Stomach (tissue), 8 donors: ENCODE measurements at regions not wholly inside any gene's neighbourhood (a gene's known extent, or its start where the extent isn't known, plus 50 kb on each side); places are given as distances from the start of the nearest gene placed in this dataset.
A peak's percentile ranks its signal among the peaks of the same experiment; 100 is the strongest.

Experiments used
- DNase-seq, 2 donors: peaks; one replicate each; pipeline versions ENCODE4 v3.0.0 to v3.0.0-alpha.2; 2013 to 2019
- H3K27ac ChIP-seq, 5 donors: fragments of 200-600 bp in 4 of 5; sonication (generic) in 4 of 5; one replicate each; pipeline ENCODE4 v1.5.1; 2013 to 2019; ENCODE audit warnings: mild to moderate bottlenecking in 1 of 5, moderate library complexity in 1 of 5
- H3K27me3 ChIP-seq, 3 donors: fragments of 200-600 bp; sonication (generic); one replicate each; pipeline ENCODE4 v1.5.1; 2017 to 2019; ENCODE audit warnings: mixed run types in 1 of 3
- H3K36me3 ChIP-seq, 4 donors: fragments of 200-600 bp; sonication (generic); 1 replicate in 3 of 4; 2 replicates in 1 of 4; pipeline ENCODE4 v1.5.1; 2016 to 2019
- H3K4me1 ChIP-seq, 4 donors: fragments of 200-600 bp; sonication (generic); one replicate each; pipeline ENCODE4 v1.5.1; 2016 to 2019
- H3K4me3 ChIP-seq, 4 donors: fragments of 200-600 bp; sonication (generic) in 3 of 4; one replicate each; pipeline ENCODE4 v1.5.1; 2016 to 2019; ENCODE audit warnings: mild to moderate bottlenecking in 1 of 4
- H3K9me3 ChIP-seq, 4 donors: fragments of 200-600 bp; sonication (generic); one replicate each; pipeline ENCODE4 v1.5.1; 2016 to 2019
- EP300 ChIP-seq: sonication (generic); formaldehyde crosslinking; IDR thresholded peaks from one replicate; pipeline ENCODE4 v1.6.1; 2017; ENCODE audit warnings: antibody characterized with exemption
- POLR2A ChIP-seq, 4 donors: fragments of 450-650 bp; IDR thresholded peaks; one replicate each; pipeline ENCODE4 v1.6.1; 2016; ENCODE audit warnings: antibody characterized with exemption in 4 of 4, control low read depth in 2 of 4, mild to moderate bottlenecking in 1 of 4, moderate library complexity in 1 of 4
- POLR2AphosphoS5 ChIP-seq, 3 donors: sonication (generic); formaldehyde crosslinking; IDR thresholded peaks; one replicate each; pipeline ENCODE4 v1.6.1; 2016; ENCODE audit warnings: antibody characterized with exemption in 3 of 3
- WGBS, 5 donors: extraction: QIAGEN DNeasy Blood & Tissue Kit in 3 of 5; methylation state at CpG; one replicate each; pipeline versions ENCODE4 v1.1.5 to v1.1.7; 2013 to 2018; 5-methylcytosine and 5-hydroxymethylcytosine counted together
- intact Hi-C: fragments of 100-400 bp; cut with DNase I; formaldehyde crosslinking; loops from one replicate; pipeline ENCODE4 v1.15.1; 2023; ENCODE audit warnings: low total_unique reads
- TF ChIP-seq, protein P1 (sequence below), 7 experiments: fragments of 450-650 bp in 4 of 7; fragments of 200-600 bp in 3 of 7; sonication (generic) in 3 of 7; IDR thresholded peaks; one replicate each; pipeline ENCODE4 v1.5.1; 2016 to 2019; ENCODE audit warnings: antibody characterized with exemption in 7 of 7, control low read depth in 2 of 7, mild to moderate bottlenecking in 1 of 7
- donor health status: healthy with polysubstance abuse.
- donor health status: Bipolar disorder and iron deficiency.
- donor health status: healthy.

- no peaks in the 10 kb centered on the region for H3K9me3 ChIP-seq
- no peak overlapping the region for H3K27ac ChIP-seq
- no peaks in the 10 kb centered on the region for H3K4me1 ChIP-seq
- no peaks in the 10 kb centered on the region for H3K36me3 ChIP-seq
- intact Hi-C loops, result no loop called here
- TF ChIP-seq EP300, result no peak
- TF ChIP-seq, protein P1, sequence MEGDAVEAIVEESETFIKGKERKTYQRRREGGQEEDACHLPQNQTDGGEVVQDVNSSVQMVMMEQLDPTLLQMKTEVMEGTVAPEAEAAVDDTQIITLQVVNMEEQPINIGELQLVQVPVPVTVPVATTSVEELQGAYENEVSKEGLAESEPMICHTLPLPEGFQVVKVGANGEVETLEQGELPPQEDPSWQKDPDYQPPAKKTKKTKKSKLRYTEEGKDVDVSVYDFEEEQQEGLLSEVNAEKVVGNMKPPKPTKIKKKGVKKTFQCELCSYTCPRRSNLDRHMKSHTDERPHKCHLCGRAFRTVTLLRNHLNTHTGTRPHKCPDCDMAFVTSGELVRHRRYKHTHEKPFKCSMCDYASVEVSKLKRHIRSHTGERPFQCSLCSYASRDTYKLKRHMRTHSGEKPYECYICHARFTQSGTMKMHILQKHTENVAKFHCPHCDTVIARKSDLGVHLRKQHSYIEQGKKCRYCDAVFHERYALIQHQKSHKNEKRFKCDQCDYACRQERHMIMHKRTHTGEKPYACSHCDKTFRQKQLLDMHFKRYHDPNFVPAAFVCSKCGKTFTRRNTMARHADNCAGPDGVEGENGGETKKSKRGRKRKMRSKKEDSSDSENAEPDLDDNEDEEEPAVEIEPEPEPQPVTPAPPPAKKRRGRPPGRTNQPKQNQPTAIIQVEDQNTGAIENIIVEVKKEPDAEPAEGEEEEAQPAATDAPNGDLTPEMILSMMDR (IDR thresholded peaks at IDR 0.05), result no peak
- TF ChIP-seq POLR2AphosphoS5 (IDR thresholded peaks at IDR 0.05), result no peak
- no peak for TF ChIP-seq POLR2A (IDR thresholded peaks at IDR 0.05)
- H3K4me3 ChIP-seq, result no peak overlapping the region
- WGBS, 5 donors, result 71 to 96% (median 93%) methylated on average over 2 of the region's 2 CpGs
- no peak for DNase-seq
- H3K27me3 ChIP-seq, result no peaks in the 10 kb centered on the region
Measured at GRCh38 chr18:37630334-37630733, 64.7 kb upstream of the CELF4 start.

- 31 to 56% (median 49%) methylated on average over 2 to 3 of the region's 3 CpGs for WGBS, 5 donors
- no peaks in the 10 kb centered on the region for H3K36me3 ChIP-seq
- no peaks in the 10 kb centered on the region for H3K27me3 ChIP-seq
- no peaks in the 10 kb centered on the region for H3K9me3 ChIP-seq
- H3K4me1 ChIP-seq, result no peaks in the 10 kb centered on the region
- DNase-seq, result no peak
- H3K4me3 ChIP-seq, result no peak overlapping the region
- no peak overlapping the region for H3K27ac ChIP-seq
- intact Hi-C loops, result no loop called here
- TF ChIP-seq EP300 (no peak), POLR2AphosphoS5 (IDR thresholded peaks at IDR 0.05) (no peak), POLR2A (IDR thresholded peaks at IDR 0.05) (no peak)
- TF ChIP-seq, protein P1 (IDR thresholded peaks at IDR 0.05), result no peak
Measured at GRCh38 chr18:37628470-37629220, 63.0 kb upstream of the CELF4 start.

GRCh38 chr18:37624318-37624717 is 58.7 kb upstream of the CELF4 start:
- TF ChIP-seq POLR2A (IDR thresholded peaks at IDR 0.05), result no peak
- H3K9me3 ChIP-seq, result no peaks in the 10 kb centered on the region
- whole genome bisulfite sequencing, 5 donors, result 38 to 67% (median 56%) methylated on average over 2 of the region's 2 CpGs
- no peak overlapping the region for H3K4me3 ChIP-seq
- intact Hi-C loops, result no loop called here
- DNase-seq, result peak in 1 of 2 donors; percentile 16
- no peaks in the 10 kb centered on the region for H3K27me3 ChIP-seq
- no peaks in the 10 kb centered on the region for H3K36me3 ChIP-seq
- H3K27ac ChIP-seq, result no peak overlapping the region
- H3K4me1 ChIP-seq, result no peaks in the 10 kb centered on the region

- Histone ChIP-seq H3K27ac (no peak overlapping the region), H3K27me3 (no peaks in the 10 kb centered on the region), H3K4me3 (no peak overlapping the region), H3K36me3 (no peaks in the 10 kb centered on the region), H3K4me1 (no peaks in the 10 kb centered on the region), H3K9me3 (peaks cover 0 to 6% (median 0%) of the 10 kb centered on the region in 4 donors)
- no peak for TF ChIP-seq EP300
- TF ChIP-seq POLR2AphosphoS5 (IDR thresholded peaks at IDR 0.05), result no peak
- TF ChIP-seq POLR2A (IDR thresholded peaks at IDR 0.05), result no peak
- TF ChIP-seq, protein P1 (IDR thresholded peaks at IDR 0.05), result no peak
- intact Hi-C loops, result no loop called here
- 59 to 72% (median 68%) methylated on average over 4 of the region's 4 CpGs for WGBS, 5 donors
- DNase-seq, result no peak
Measured at GRCh38 chr18:37619964-37620363, 54.4 kb upstream of the CELF4 start.

DNA sequence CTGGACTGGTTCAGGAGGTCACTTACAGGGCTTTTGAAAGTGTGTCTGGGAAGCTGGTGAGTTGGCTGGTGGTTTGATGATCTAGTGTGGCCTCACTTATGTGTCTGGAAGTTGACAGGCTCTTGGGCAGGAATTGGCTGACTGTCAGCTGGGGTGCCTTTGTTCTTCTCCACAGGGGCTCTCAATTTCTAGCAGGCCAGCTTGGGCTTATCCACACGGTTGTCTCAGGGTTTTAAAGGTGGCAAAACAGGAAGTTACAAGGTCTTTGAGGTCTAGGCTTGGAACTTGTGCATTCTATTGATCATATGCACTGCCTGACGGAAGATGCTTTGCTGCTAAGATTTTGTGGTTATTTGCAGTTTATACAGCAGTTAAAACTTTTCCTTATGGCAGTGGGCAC is 52.0 kb upstream of the CELF4 start:
- 26 to 60% (median 36%) methylated on average over 2 of the region's 2 CpGs for WGBS, 5 donors
- intact Hi-C loops, result no loop called here
- DNase-seq, result no peak
- Histone ChIP-seq H3K4me1 (no peaks in the 10 kb centered on the region), H3K4me3 (no peak overlapping the region), H3K36me3 (no peaks in the 10 kb centered on the region), H3K9me3 (peaks cover 0 to 6% (median 0%) of the 10 kb centered on the region in 4 donors), H3K27ac (no peak overlapping the region), H3K27me3 (no peaks in the 10 kb centered on the region)
- no peak for TF ChIP-seq EP300
- TF ChIP-seq, protein P1 (IDR thresholded peaks at IDR 0.05), result no peak
- TF ChIP-seq POLR2AphosphoS5 (IDR thresholded peaks at IDR 0.05), result no peak
- no peak for TF ChIP-seq POLR2A (IDR thresholded peaks at IDR 0.05)
